ENCODE measurements at regions not wholly inside any gene's neighbourhood (a gene's known extent, or its start where the extent isn't known, plus 50 kb on each side); places are given as distances from the start of the nearest gene placed in this dataset.

DNA sequence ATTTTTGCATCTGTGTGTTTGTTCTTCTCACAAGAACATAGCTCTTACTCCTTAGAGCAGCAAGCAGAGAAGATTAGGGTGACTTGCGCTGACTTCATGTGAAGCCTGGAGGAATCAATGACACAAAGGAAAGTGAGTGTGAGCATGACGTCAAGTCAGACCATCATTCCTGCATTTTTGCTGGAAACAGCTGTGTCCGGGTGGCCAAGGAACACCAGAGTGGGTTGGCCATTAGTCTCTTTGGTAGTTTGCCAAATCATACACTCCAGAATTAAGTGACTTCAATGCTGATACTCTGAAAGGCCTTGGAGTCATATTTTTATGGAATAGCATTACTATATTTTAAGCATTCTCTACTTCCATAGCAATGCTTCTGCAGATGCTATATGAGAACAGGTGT lies 597.2 kb downstream of the DCDC2C start:
- TF ChIP-seq, protein P1, sequence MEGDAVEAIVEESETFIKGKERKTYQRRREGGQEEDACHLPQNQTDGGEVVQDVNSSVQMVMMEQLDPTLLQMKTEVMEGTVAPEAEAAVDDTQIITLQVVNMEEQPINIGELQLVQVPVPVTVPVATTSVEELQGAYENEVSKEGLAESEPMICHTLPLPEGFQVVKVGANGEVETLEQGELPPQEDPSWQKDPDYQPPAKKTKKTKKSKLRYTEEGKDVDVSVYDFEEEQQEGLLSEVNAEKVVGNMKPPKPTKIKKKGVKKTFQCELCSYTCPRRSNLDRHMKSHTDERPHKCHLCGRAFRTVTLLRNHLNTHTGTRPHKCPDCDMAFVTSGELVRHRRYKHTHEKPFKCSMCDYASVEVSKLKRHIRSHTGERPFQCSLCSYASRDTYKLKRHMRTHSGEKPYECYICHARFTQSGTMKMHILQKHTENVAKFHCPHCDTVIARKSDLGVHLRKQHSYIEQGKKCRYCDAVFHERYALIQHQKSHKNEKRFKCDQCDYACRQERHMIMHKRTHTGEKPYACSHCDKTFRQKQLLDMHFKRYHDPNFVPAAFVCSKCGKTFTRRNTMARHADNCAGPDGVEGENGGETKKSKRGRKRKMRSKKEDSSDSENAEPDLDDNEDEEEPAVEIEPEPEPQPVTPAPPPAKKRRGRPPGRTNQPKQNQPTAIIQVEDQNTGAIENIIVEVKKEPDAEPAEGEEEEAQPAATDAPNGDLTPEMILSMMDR (IDR thresholded peaks at IDR 0.05; ENCODE audit: low read depth, low read length), result no peak
- no peak for TF ChIP-seq EZH2phosphoT487 (IDR thresholded peaks at IDR 0.05; ENCODE audit: low read depth)
- H3K9ac ChIP-seq (ENCODE audit: low read length), result no peak overlapping the region
- H4K20me1 ChIP-seq (ENCODE audit: insufficient read depth, low read length), result no peaks in the 10 kb centered on the region
- no peaks in the 10 kb centered on the region for H3K27me3 ChIP-seq (ENCODE audit: low read depth, low read length)
- no peaks in the 10 kb centered on the region for H3K4me1 ChIP-seq (ENCODE audit: low read length)
- no peaks in the 10 kb centered on the region for H3K79me2 ChIP-seq (ENCODE audit: low read length)
- H3K27ac ChIP-seq (ENCODE audit: low read length), result no peak overlapping the region
- H3K36me3 ChIP-seq (replicated peaks; ENCODE audit: low read depth, low read length), result no peaks in the 10 kb centered on the region
- no peak overlapping the region for H2AFZ ChIP-seq (ENCODE audit: low read depth, low read length)
- H3K9me3 ChIP-seq (ENCODE audit: insufficient read depth, low read length), result no peaks in the 10 kb centered on the region
- no peak overlapping the region for H3K4me3 ChIP-seq (ENCODE audit: low read length)
- H3K4me2 ChIP-seq (ENCODE audit: low read length), result no peak overlapping the region

DNA sequence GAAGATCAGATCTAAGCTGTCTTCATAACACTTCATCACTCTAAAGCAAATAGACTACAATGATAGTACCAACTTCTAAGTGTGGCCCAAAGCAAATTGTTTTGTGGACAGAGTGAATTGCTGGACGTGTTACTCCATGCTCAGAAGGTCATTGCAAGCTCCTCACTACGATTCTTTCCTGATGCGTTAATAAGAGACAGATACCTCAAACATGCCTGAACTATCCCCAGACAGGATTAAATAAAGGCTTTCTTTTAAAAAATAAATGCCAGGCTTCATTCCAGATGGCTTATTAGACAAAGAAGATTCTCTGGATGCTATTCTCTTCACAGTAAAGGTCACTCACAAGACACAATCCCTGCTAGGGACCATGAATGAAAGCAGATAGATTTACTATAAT lies 621.2 kb downstream of the DCDC2C start:
- no peak overlapping the region for H2AFZ ChIP-seq (ENCODE audit: low read depth, low read length)
- H3K4me3 ChIP-seq (ENCODE audit: low read length), result no peak overlapping the region
- no peaks in the 10 kb centered on the region for H3K4me1 ChIP-seq (ENCODE audit: low read length)
- no peaks in the 10 kb centered on the region for H3K9me3 ChIP-seq (ENCODE audit: insufficient read depth, low read length)
- H3K27ac ChIP-seq (ENCODE audit: low read length), result no peak overlapping the region
- H4K20me1 ChIP-seq (ENCODE audit: insufficient read depth, low read length), result no peaks in the 10 kb centered on the region
- H3K79me2 ChIP-seq (ENCODE audit: low read length), result no peaks in the 10 kb centered on the region
- no peak for TF ChIP-seq EZH2phosphoT487 (IDR thresholded peaks at IDR 0.05; ENCODE audit: low read depth)
- TF ChIP-seq, protein P1 (IDR thresholded peaks at IDR 0.05; ENCODE audit: low read depth, low read length), result no peak
- no peaks in the 10 kb centered on the region for H3K27me3 ChIP-seq (ENCODE audit: low read depth, low read length)
- H3K36me3 ChIP-seq (replicated peaks; ENCODE audit: low read depth, low read length), result no peaks in the 10 kb centered on the region
- H3K9ac ChIP-seq (ENCODE audit: low read length), result no peak overlapping the region
- H3K4me2 ChIP-seq (ENCODE audit: low read length), result no peak overlapping the region

DNA sequence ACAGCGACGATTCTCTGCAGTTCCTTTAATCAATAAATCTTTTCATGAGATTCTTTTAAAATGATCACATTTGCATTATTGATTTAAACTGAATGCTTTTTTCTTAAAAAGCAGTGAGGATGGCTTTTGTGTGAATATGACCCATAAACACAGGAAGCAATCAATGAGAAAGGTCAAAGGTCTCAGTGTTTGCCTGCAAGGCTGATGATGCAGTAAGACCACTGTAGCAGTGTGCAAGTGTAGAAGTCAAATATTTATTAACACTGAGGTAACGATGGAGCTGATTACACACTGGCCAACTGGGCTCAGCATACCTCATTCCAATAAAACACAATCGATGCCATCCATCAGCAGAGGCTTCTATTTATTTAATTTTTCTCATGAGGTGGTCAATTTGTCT lies 633.5 kb downstream of the DCDC2C start:
- no peak overlapping the region for H3K4me2 ChIP-seq (ENCODE audit: low read length)
- no peak overlapping the region for H3K4me3 ChIP-seq (ENCODE audit: low read length)
- no peak overlapping the region for H3K27ac ChIP-seq (ENCODE audit: low read length)
- no peaks in the 10 kb centered on the region for H3K9me3 ChIP-seq (ENCODE audit: insufficient read depth, low read length)
- H3K4me1 ChIP-seq (ENCODE audit: low read length), result no peaks in the 10 kb centered on the region
- H3K36me3 ChIP-seq (replicated peaks; ENCODE audit: low read depth, low read length), result no peaks in the 10 kb centered on the region
- TF ChIP-seq, protein P1 (IDR thresholded peaks at IDR 0.05; ENCODE audit: low read depth, low read length), result no peak
- TF ChIP-seq EZH2phosphoT487 (IDR thresholded peaks at IDR 0.05; ENCODE audit: low read depth), result no peak
- H3K9ac ChIP-seq (ENCODE audit: low read length), result no peak overlapping the region
- no peaks in the 10 kb centered on the region for H3K27me3 ChIP-seq (ENCODE audit: low read depth, low read length)
- H2AFZ ChIP-seq (ENCODE audit: low read depth, low read length), result no peak overlapping the region
- H4K20me1 ChIP-seq (ENCODE audit: insufficient read depth, low read length), result no peaks in the 10 kb centered on the region
- H3K79me2 ChIP-seq (ENCODE audit: low read length), result no peaks in the 10 kb centered on the region

DNA sequence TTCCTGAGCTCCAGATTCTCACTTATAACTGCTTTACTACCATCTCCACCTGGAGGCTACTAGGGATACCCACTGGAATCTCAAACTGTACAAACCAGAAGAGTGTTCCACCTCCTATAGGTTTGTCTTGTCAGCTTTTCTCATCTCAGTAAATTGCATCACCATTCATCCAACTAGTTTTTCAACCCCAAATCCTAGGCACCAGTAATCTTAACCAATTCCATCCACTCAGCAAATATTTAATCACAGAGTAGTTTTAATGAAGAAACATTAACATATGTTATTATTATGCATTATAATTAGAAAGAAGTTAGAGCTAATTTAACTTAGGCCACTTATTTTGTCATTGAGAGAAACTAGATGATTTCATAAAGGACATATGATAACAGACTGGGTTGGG lies 635.0 kb downstream of the DCDC2C start:
- H2AFZ ChIP-seq (ENCODE audit: low read depth, low read length), result no peak overlapping the region
- H4K20me1 ChIP-seq (ENCODE audit: insufficient read depth, low read length), result no peaks in the 10 kb centered on the region
- no peak overlapping the region for H3K4me2 ChIP-seq (ENCODE audit: low read length)
- H3K36me3 ChIP-seq (replicated peaks; ENCODE audit: low read depth, low read length), result no peaks in the 10 kb centered on the region
- no peak overlapping the region for H3K27ac ChIP-seq (ENCODE audit: low read length)
- H3K9ac ChIP-seq (ENCODE audit: low read length), result no peak overlapping the region
- TF ChIP-seq, protein P1 (IDR thresholded peaks at IDR 0.05; ENCODE audit: low read depth, low read length), result no peak
- no peak for TF ChIP-seq EZH2phosphoT487 (IDR thresholded peaks at IDR 0.05; ENCODE audit: low read depth)
- H3K4me3 ChIP-seq (ENCODE audit: low read length), result no peak overlapping the region
- no peaks in the 10 kb centered on the region for H3K27me3 ChIP-seq (ENCODE audit: low read depth, low read length)
- H3K79me2 ChIP-seq (ENCODE audit: low read length), result no peaks in the 10 kb centered on the region
- H3K4me1 ChIP-seq (ENCODE audit: low read length), result no peaks in the 10 kb centered on the region
- no peaks in the 10 kb centered on the region for H3K9me3 ChIP-seq (ENCODE audit: insufficient read depth, low read length)

All from OCI-LY3 (cell line).